D341Med (cell line): ENCODE measurements at regions not wholly inside any gene's neighbourhood (a gene's known extent, or its start where the extent isn't known, plus 50 kb on each side); places are given as distances from the start of the nearest gene placed in this dataset.
A peak's percentile ranks its signal among the peaks of the same experiment; 100 is the strongest.
"Not testable (repeated sequence)": the region's sequence is repeated elsewhere in the genome, so short reads cannot be mapped to it uniquely, and the experiment has no call there.

Experiments used
- DNase-seq: peaks from one replicate; pipeline ENCODE4 v3.0.0; 2012; ENCODE audit warnings: low spot score

GRCh38 chr2:131425231-131425941 lies 50.5 kb upstream of the TUBA3D start:
- DNase-seq: peak; percentile 42

- not testable (repeated sequence) for DNase-seq
Measured at GRCh38 chr2:131424605-131425114, 51.3 kb upstream of the TUBA3D start.

- DNase-seq: not testable (repeated sequence)
Measured at GRCh38 chr2:131420751-131421150, 55.2 kb upstream of the TUBA3D start.

DNA sequence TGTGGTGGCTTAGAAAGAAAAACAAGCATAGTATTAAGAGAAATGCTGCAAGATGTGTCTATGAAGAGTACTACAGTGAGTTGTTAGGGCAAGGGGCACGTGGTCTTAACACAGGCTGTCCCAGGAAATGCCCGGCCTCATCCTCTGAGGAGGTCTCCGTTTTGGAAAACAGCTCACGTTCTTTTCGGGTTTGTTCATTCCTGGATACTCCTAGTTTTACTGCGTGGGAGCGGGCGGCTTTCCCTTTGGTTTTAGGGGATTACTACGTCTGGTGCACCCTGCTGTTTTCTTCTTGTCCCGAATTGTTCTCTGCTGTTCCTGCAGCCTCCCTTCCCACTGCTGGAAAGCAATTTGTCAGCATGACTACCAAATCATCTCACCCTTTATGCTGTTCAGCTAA lies 55.5 kb upstream of the RAB6D start:
- no peak for DNase-seq

DNA sequence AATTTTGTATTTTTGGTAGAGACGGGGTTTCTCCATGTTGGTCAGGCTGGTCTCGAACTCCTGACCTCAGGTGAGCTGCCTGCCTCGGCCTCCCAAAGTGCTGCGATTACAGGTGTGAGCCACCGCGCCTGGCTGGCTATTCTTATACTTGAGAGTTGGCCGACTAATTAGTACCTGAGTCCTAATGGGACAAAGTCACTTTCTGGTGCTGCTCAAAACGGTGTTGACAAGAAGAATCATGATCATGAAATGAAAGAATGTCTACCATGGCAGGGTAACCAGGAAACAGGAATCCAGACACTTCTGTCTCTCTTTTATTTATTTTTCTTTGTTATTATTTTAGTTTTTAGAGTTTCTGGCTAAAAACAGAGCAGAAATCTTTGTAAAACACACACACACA lies 54.7 kb upstream of the RAB6D start:
- DNase-seq: no peak

- no peak for DNase-seq
Measured at GRCh38 chr2:131417886-131418285, 53.9 kb upstream of the RAB6D start.

- DNase-seq: no peak
Measured at GRCh38 chr2:131413785-131414184, 49.8 kb upstream of the RAB6D start.
